SK-N-SH treated with all-trans-retinoic acid at 6 μM for 48 hours (cell line): ENCODE measurements at regions not wholly inside any gene's neighbourhood (a gene's known extent, or its start where the extent isn't known, plus 50 kb on each side); places are given as distances from the start of the nearest gene placed in this dataset.

Source experiments
- ATAC-seq: fragments of 200-7000 bp; cut with Tn5 transposase; 3 replicates; pipeline ENCODE4 v1.9.1; 2020; ENCODE audit warnings: mild to moderate bottlenecking, moderate library complexity
- ARNTL ChIP-seq: fragments of 450-650 bp; formaldehyde crosslinking; IDR thresholded peaks from 2 replicates; pipeline ENCODE4 v1.5.0; 2020; ENCODE audit warnings: low read depth, mild to moderate bottlenecking, moderate library complexity, borderline replicate concordance
- BACH2 ChIP-seq: fragments of 250-450 bp; sonication (Bioruptor Pico); IDR thresholded peaks from 2 replicates; pipeline ENCODE4 v1.9.0; 2021; ENCODE audit warnings: mild to moderate bottlenecking, borderline replicate concordance
- CREB5 ChIP-seq: fragments of 250-450 bp; sonication (Bioruptor Pico); IDR thresholded peaks from 2 replicates; pipeline ENCODE4 v1.5.1; 2020; ENCODE audit warnings: low read depth, mild to moderate bottlenecking, moderate library complexity
- CSDC2 ChIP-seq: fragments of 250-450 bp; sonication (Bioruptor Pico); IDR thresholded peaks from 2 replicates; pipeline ENCODE4 v1.5.0; 2020; ENCODE audit warnings: mild to moderate bottlenecking, moderate library complexity
- CSRNP3 ChIP-seq: fragments of 250-450 bp; sonication (Bioruptor Pico); IDR thresholded peaks from 2 replicates; pipeline ENCODE4 v1.5.1; 2021; ENCODE audit warnings: mild to moderate bottlenecking, moderate library complexity
- ESRRG ChIP-seq: fragments of 250-450 bp; sonication (Bioruptor Pico); IDR thresholded peaks from 2 replicates; pipeline ENCODE4 v1.6.1; 2021; ENCODE audit warnings: mild to moderate bottlenecking
- GLIS3 ChIP-seq: fragments of 250-450 bp; sonication (Bioruptor Pico); IDR thresholded peaks from 2 replicates; pipeline ENCODE4 v1.5.0; 2020; ENCODE audit warnings: mild to moderate bottlenecking, moderate library complexity
- ISL1 ChIP-seq: fragments of 250-450 bp; sonication (Bioruptor Pico); IDR thresholded peaks from 2 replicates; pipeline ENCODE4 v2.1.2; 2022; ENCODE audit warnings: mild to moderate bottlenecking, moderate library complexity
- OSR1 ChIP-seq: fragments of 250-450 bp; sonication (Bioruptor Pico); IDR thresholded peaks from 2 replicates; pipeline ENCODE4 v1.8.0; 2022; ENCODE audit warnings: moderate library complexity, mild to moderate bottlenecking, inconsistent platforms
- POU6F1 ChIP-seq: fragments of 250-450 bp; sonication (Bioruptor Pico); IDR thresholded peaks from 2 replicates; pipeline ENCODE4 v1.8.0; 2021; ENCODE audit warnings: low read depth, mild to moderate bottlenecking, moderate library complexity, borderline replicate concordance
- PPARA ChIP-seq: fragments of 250-450 bp; sonication (Bioruptor Pico); IDR thresholded peaks from 2 replicates; pipeline ENCODE4 v1.5.0; 2020; ENCODE audit warnings: mild to moderate bottlenecking, borderline replicate concordance
- RARB ChIP-seq: fragments of 250-450 bp; sonication (Bioruptor Pico); IDR thresholded peaks from 2 replicates; pipeline ENCODE4 v1.8.0; 2021; ENCODE audit warnings: mild to moderate bottlenecking, moderate library complexity
- SNAI2 ChIP-seq: fragments of 250-450 bp; sonication (Bioruptor Pico); IDR thresholded peaks from 2 replicates; pipeline ENCODE4 v1.5.0; 2020; ENCODE audit warnings: mild to moderate bottlenecking, moderate library complexity
- TCF4 ChIP-seq: fragments of 250-450 bp; sonication (Bioruptor Pico); IDR thresholded peaks from 2 replicates; pipeline ENCODE4 v1.8.0; 2021; ENCODE audit warnings: mild to moderate bottlenecking, moderate library complexity, borderline replicate concordance
- TOX ChIP-seq: fragments of 250-450 bp; sonication (Bioruptor Pico); IDR thresholded peaks from 2 replicates; pipeline ENCODE4 v1.8.0; 2021; ENCODE audit warnings: mild to moderate bottlenecking, moderate library complexity, borderline replicate concordance
- TSHZ2 ChIP-seq: fragments of 250-450 bp; sonication (Bioruptor Pico); IDR thresholded peaks from 2 replicates; pipeline ENCODE4 v1.5.0; 2020; ENCODE audit warnings: mild to moderate bottlenecking, moderate library complexity
- ZC3H10 ChIP-seq: fragments of 250-450 bp; sonication (Bioruptor Pico); IDR thresholded peaks from 2 replicates; pipeline ENCODE4 v1.5.1; 2021; ENCODE audit warnings: mild to moderate bottlenecking, moderate library complexity
- ZNF565 ChIP-seq: fragments of 450-650 bp; formaldehyde crosslinking; conservative IDR thresholded peaks from 2 replicates; pipeline ENCODE4 v1.5.0; 2020; ENCODE audit warnings: low read depth, mild to moderate bottlenecking, moderate library complexity
- ZNF8 ChIP-seq: fragments of 450-650 bp; formaldehyde crosslinking; IDR thresholded peaks from 2 replicates; pipeline ENCODE4 v1.5.0; 2020; ENCODE audit warnings: mild to moderate bottlenecking, moderate library complexity

GRCh38 chr10:29877793-29878491 lies 181.4 kb downstream of the JCAD start:
- no peak for TF ChIP-seq OSR1 (CRISPR knock-in tag)
- no peak for TF ChIP-seq ISL1 (CRISPR knock-in tag)
- TF ChIP-seq ZNF8 (CRISPR knock-in tag), result no peak
- no peak for TF ChIP-seq ESRRG (CRISPR knock-in tag)
- no peak for TF ChIP-seq ARNTL (CRISPR knock-in tag)
- TF ChIP-seq RARB (CRISPR knock-in tag), result no peak
- TF ChIP-seq TCF4, result no peak
- no peak for TF ChIP-seq TSHZ2 (CRISPR knock-in tag)
- no peak for TF ChIP-seq CSRNP3 (CRISPR knock-in tag)
- ATAC-seq, result no peak

GRCh38 chr10:29876008-29876555 lies 183.3 kb downstream of the JCAD start:
- TF ChIP-seq POU6F1 (CRISPR knock-in tag) (no peak), TCF4 (peak; percentile 28; the same call in 1 of the 2 replicates), BACH2 (CRISPR knock-in tag) (no peak), CSDC2 (no peak; the same call in 1 of the 2 replicates), TOX (CRISPR knock-in tag) (peak; percentile 66; the same call in 1 of the 2 replicates), RARB (CRISPR knock-in tag) (0 out of 2 replicates have a peak, but pooled peaks have one; percentile 34), PPARA (CRISPR knock-in tag) (no peak), ZC3H10 (CRISPR knock-in tag) (peak; percentile 86), ISL1 (CRISPR knock-in tag) (peak; percentile 87), ZNF8 (CRISPR knock-in tag) (no peak), GLIS3 (CRISPR knock-in tag) (no peak), CREB5 (CRISPR knock-in tag) (0 out of 2 replicates have a peak, but pooled peaks have one; percentile 55), SNAI2 (CRISPR knock-in tag) (0 out of 2 replicates have a peak, but pooled peaks have one; percentile 7), CSRNP3 (CRISPR knock-in tag) (0 out of 2 replicates have a peak, but pooled peaks have one; percentile 44)
- TF ChIP-seq, all 23 proteins: peak for 8
- ATAC-seq, result peak; percentile 49

GRCh38 chr10:29874606-29875269 lies 184.6 kb downstream of the JCAD start:
- ATAC-seq, result peak; percentile 73
- no peak; the same call in 1 of the 2 replicates for TF ChIP-seq POU6F1 (CRISPR knock-in tag)
- no peak for TF ChIP-seq TSHZ2 (CRISPR knock-in tag)
- peak; percentile 16; the same call in 1 of the 2 replicates for TF ChIP-seq CSDC2
- peak; percentile 86 for TF ChIP-seq TCF4
- peak; percentile 71; the same call in 1 of the 2 replicates for TF ChIP-seq CREB5 (CRISPR knock-in tag)
- TF ChIP-seq ZNF565 (CRISPR knock-in tag), result no peak
- TF ChIP-seq ESRRG (CRISPR knock-in tag), result peak; percentile 11; the same call in 1 of the 2 replicates
